Vagina (tissue), 2 donors: ENCODE measurements at regions not wholly inside any gene's neighbourhood (a gene's known extent, or its start where the extent isn't known, plus 50 kb on each side); places are given as distances from the start of the nearest gene placed in this dataset.

ENCODE experiments used
- CTCF ChIP-seq, 3 experiments: fragments of 450-650 bp in 2 of 3; fragments of 200-600 bp in 1 of 3; sonication (generic) in 1 of 3; IDR thresholded peaks; one replicate each; pipeline ENCODE4 v1.5.1; 2017 to 2019; ENCODE audit warnings: antibody characterized with exemption in 3 of 3, mild to moderate bottlenecking in 2 of 3, moderate library complexity in 2 of 3
- POLR2A ChIP-seq, 2 donors: fragments of 450-650 bp; IDR thresholded peaks; one replicate each; pipeline ENCODE4 v1.6.1; 2017; ENCODE audit warnings: antibody characterized with exemption in 2 of 2, mild to moderate bottlenecking in 2 of 2, moderate library complexity in 2 of 2
- POLR2AphosphoS5 ChIP-seq, 2 donors: sonication (generic); formaldehyde crosslinking; IDR thresholded peaks; one replicate each; pipeline ENCODE4 v1.9.0; 2017; ENCODE audit warnings: antibody characterized with exemption in 2 of 2, mild to moderate bottlenecking in 2 of 2, low read depth in 1 of 2; ENCODE audit not compliant: insufficient read depth in 1 of 2

- TF ChIP-seq POLR2AphosphoS5 (IDR thresholded peaks at IDR 0.05; ENCODE audit: insufficient read depth in 1 of 2, low read depth in 1 of 2) (no peak), CTCF (IDR thresholded peaks at IDR 0.05) (no peak), POLR2A (IDR thresholded peaks at IDR 0.05) (no peak)
These were observed 223.3 kb upstream of the STXBP5 start for GRCh38 chr6:146980900-146981329.
